OCI-LY7 (cell line): ENCODE measurements at regions not wholly inside any gene's neighbourhood (a gene's known extent, or its start where the extent isn't known, plus 50 kb on each side); places are given as distances from the start of the nearest gene placed in this dataset.

ENCODE experiments used
- EZH2phosphoT487 ChIP-seq: fragments of 200-600 bp; sonication (generic); IDR thresholded peaks from 2 replicates; pipeline ENCODE4 v1.6.1; 2018; ENCODE audit warnings: low read depth, borderline replicate concordance, mild to moderate bottlenecking, mixed run types, antibody characterized with exemption, low read length, moderate library complexity, mixed read lengths
- TF ChIP-seq, protein P1 (sequence below): fragments of 200-600 bp; sonication (generic); conservative IDR thresholded peaks from 2 replicates; pipeline ENCODE4 v1.5.1; 2014; ENCODE audit warnings: mild to moderate bottlenecking, antibody characterized with exemption, low read length, moderate library complexity, mixed read lengths

DNA sequence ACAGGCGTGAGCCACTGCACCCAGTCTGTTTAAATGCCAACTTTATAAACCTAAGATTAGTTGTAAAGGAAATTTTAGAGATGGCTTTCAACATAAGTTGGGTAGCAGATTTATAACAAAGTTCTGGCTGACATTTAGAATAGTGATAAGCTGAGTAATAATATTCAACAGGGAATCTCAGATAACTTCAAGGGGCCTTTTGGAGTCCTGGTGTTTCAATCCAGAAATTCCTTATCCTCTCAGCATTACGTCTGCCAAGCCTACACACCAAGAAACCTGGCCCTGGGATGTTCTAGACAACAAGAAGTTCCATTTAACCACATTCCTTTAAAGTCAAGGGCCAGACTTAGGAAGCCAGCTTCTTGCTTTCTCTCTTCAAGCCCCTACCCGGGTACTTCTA is 59.5 kb upstream of the DYRK2 start:
- TF ChIP-seq EZH2phosphoT487 = no peak
- TF ChIP-seq, protein P1, sequence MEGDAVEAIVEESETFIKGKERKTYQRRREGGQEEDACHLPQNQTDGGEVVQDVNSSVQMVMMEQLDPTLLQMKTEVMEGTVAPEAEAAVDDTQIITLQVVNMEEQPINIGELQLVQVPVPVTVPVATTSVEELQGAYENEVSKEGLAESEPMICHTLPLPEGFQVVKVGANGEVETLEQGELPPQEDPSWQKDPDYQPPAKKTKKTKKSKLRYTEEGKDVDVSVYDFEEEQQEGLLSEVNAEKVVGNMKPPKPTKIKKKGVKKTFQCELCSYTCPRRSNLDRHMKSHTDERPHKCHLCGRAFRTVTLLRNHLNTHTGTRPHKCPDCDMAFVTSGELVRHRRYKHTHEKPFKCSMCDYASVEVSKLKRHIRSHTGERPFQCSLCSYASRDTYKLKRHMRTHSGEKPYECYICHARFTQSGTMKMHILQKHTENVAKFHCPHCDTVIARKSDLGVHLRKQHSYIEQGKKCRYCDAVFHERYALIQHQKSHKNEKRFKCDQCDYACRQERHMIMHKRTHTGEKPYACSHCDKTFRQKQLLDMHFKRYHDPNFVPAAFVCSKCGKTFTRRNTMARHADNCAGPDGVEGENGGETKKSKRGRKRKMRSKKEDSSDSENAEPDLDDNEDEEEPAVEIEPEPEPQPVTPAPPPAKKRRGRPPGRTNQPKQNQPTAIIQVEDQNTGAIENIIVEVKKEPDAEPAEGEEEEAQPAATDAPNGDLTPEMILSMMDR = no peak
